Activated B cell treated with CpG ODN at 0.5 μM for 24 hours (primary cell): ENCODE measurements at regions not wholly inside any gene's neighbourhood (a gene's known extent, or its start where the extent isn't known, plus 50 kb on each side); places are given as distances from the start of the nearest gene placed in this dataset.

Experiments
- ATAC-seq: fragments of 200-7000 bp; cut with Tn5 transposase; one replicate; pipeline ENCODE4 v1.10.0; 2021; ENCODE audit warnings: low read depth, mild to moderate bottlenecking, moderate library complexity
- CTCF ChIA-PET: fragments of 350-600 bp; sonication (Branson Sonifier 250); formaldehyde crosslinking; loops from one replicate; lab custom pipeline; 2021; ENCODE audit warnings: antibody characterized with exemption; lab: Charles Lee
- POLR2A ChIA-PET: fragments of 350-600 bp; sonication (Branson Sonifier 250); formaldehyde crosslinking; loops from one replicate; lab custom pipeline; 2021; ENCODE audit warnings: antibody characterized with exemption; lab: Charles Lee
- DNase-seq: peaks from one replicate; pipeline ENCODE4 v3.0.0; 2022
- H3K27ac Mint-ChIP-seq: one replicate; pipeline ENCODE4 v1.8.0; 2020; ENCODE audit warnings: mixed read lengths
- H3K27me3 Mint-ChIP-seq: one replicate; pipeline ENCODE4 v1.8.0; 2021; ENCODE audit warnings: mixed read lengths
- H3K36me3 Mint-ChIP-seq: one replicate; pipeline ENCODE4 v1.8.0; 2021; ENCODE audit warnings: low read depth, mixed read lengths
- H3K4me1 Mint-ChIP-seq: one replicate; pipeline ENCODE4 v1.8.0; 2021; ENCODE audit warnings: mixed read lengths
- H3K4me3 Mint-ChIP-seq: one replicate; pipeline ENCODE4 v1.8.0; 2020; ENCODE audit warnings: mild to moderate bottlenecking, mixed read lengths
- H3K9me3 Mint-ChIP-seq: one replicate; pipeline ENCODE4 v1.8.0; 2020; ENCODE audit warnings: mixed read lengths
- intact Hi-C: fragments of 100-400 bp; cut with micrococcal nuclease; formaldehyde crosslinking; loops from one replicate; pipeline ENCODE4 v1.15.1; 2024
- TF ChIP-seq, protein P1 (sequence below): fragments of 200-600 bp; IDR thresholded peaks from one replicate; pipeline ENCODE4 v1.8.0; 2022; ENCODE audit warnings: antibody characterized with exemption, mild to moderate bottlenecking

DNA sequence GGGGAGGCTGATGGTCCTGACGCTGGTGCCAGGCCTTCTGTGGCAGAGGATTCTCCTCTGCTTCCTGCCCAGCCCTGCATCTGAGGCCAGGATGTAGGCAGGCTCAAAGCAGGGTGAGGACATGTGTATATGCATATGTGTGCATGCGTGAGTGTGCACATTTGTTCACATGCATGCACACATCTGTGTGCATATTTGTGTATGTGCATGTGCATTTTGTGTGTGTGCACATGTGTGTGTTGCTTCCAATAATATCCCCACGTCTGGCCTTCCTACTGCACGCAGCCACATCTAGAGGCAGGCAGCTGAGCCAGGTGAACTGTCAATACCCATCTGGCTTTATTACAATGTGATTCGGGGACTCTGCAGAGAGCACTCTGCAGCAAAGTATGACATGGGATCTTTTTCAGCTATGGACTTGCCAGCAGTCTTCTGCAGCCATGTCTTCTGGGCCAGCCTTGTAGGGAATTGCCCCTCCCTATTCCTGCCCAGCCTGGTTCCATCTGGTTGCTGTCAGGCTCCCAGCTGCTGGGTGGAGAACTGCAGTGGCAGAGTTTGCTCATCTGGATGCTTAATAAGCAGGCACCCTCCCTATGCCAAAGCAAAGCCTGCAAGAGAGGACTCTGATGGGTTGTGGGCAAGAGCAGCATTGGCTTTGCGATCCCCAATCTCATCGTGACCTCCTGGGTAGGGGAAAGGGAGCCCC lies 140.7 kb downstream of the PFKFB3 start:
- TF ChIP-seq, protein P1, sequence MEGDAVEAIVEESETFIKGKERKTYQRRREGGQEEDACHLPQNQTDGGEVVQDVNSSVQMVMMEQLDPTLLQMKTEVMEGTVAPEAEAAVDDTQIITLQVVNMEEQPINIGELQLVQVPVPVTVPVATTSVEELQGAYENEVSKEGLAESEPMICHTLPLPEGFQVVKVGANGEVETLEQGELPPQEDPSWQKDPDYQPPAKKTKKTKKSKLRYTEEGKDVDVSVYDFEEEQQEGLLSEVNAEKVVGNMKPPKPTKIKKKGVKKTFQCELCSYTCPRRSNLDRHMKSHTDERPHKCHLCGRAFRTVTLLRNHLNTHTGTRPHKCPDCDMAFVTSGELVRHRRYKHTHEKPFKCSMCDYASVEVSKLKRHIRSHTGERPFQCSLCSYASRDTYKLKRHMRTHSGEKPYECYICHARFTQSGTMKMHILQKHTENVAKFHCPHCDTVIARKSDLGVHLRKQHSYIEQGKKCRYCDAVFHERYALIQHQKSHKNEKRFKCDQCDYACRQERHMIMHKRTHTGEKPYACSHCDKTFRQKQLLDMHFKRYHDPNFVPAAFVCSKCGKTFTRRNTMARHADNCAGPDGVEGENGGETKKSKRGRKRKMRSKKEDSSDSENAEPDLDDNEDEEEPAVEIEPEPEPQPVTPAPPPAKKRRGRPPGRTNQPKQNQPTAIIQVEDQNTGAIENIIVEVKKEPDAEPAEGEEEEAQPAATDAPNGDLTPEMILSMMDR = no peak
- ATAC-seq (no peak), DNase-seq (no peak)
- no peaks in the 10 kb centered on the region for H3K36me3 Mint-ChIP-seq
- ChIA-PET POLR2A (interaction anchor here (0.7 kb wide), 1 partner anchor 38 kb away, joined by 4 read pairs; no protein-coding TSS in a partner anchor), CTCF (interaction anchor here (1.7 kb wide), 1 partner anchor 141 kb away, joined by 5 read pairs; no protein-coding TSS in a partner anchor)
- intact Hi-C loops = no loop called here
- no peaks in the 10 kb centered on the region for H3K27me3 Mint-ChIP-seq
- no peak overlapping the region for H3K27ac Mint-ChIP-seq
- H3K9me3 Mint-ChIP-seq = no peaks in the 10 kb centered on the region
- no peak overlapping the region for H3K4me3 Mint-ChIP-seq
- peaks cover 30% of the 10 kb centered on the region for H3K4me1 Mint-ChIP-seq

DNA sequence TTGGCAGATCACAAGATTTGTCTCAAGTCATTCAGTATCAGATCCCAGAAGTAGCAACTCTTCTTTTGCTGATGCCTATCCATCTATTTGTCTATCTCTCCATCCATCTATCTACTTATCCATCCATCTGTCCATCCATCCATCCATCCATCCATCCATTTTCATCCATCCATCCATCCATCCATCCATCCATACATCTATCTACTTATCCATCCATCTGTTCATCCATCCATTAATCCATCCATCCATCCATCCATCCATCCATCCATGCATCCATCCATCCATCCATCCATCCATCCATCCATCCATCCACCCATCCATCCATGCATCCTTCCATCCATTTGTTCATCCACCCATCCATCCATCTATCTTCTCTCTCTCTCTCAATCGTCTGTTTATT lies 142.7 kb downstream of the PFKFB3 start:
- TF ChIP-seq, protein P1 = no peak
- DNase-seq (no peak), ATAC-seq (no peak)
- ChIA-PET POLR2A (interaction anchor here (1.1 to 5.7 kb wide), 2 partner anchors 40 to 45 kb away, joined by 4 to 129 read pairs; no protein-coding TSS in a partner anchor), CTCF (interaction anchor here (1.5 kb wide), 1 partner anchor 50 kb away, joined by 4 read pairs; no protein-coding TSS in a partner anchor)
- H3K9me3 Mint-ChIP-seq = no peaks in the 10 kb centered on the region
- H3K36me3 Mint-ChIP-seq = no peaks in the 10 kb centered on the region
- no peaks in the 10 kb centered on the region for H3K27me3 Mint-ChIP-seq
- H3K27ac Mint-ChIP-seq = peak overlapping the region; percentile 14
- peaks cover 50% of the 10 kb centered on the region for H3K4me1 Mint-ChIP-seq
- no peak overlapping the region for H3K4me3 Mint-ChIP-seq
- intact Hi-C loops = no loop called here

GRCh38 chr10:6346631-6347030 lies 143.9 kb downstream of the PFKFB3 start:
- CTCF ChIA-PET = interaction anchor here (1.2 to 6.6 kb wide), 6 partner anchors 16 to 145 kb away, joined by 4 to 90 read pairs (median 7); partner anchors contain the start of gene PFKFB3

DNA sequence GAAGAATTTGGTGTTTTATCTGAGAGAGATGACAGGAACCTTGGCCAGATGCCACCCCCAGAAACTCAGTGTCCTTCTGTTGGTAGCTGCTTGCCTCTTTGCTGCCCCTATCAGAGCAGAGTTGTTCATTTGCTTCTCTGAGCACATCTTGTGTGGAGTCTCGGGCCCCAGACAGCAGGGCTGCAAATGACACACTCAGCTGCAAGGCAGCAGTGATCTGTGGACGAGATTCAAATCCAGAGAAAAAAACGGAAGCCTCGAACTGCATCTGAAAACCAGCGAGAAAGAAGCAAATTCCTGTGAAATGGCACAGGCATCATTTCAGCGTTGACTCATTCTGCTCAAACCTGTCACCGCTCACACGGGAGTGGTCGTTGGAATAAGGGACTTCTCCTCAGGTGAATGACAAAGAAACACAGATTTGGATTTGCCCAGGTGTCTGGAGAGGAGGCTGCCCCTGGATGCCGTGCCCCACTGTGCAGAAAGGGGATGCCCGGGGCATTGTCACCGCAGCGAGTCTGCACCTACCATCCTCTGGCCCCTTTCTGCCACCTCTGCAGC lies 144.7 kb downstream of the PFKFB3 start:
- ATAC-seq (peak; percentile 63), DNase-seq (peak; percentile 60)
- peaks cover 57% of the 10 kb centered on the region for H3K4me1 Mint-ChIP-seq
- H3K9me3 Mint-ChIP-seq = no peaks in the 10 kb centered on the region
- TF ChIP-seq, protein P1 = no peak
- CTCF ChIA-PET = interaction anchor here (1.0 to 6.6 kb wide), 13 partner anchors 17 to 197 kb away, joined by 3 to 90 read pairs (median 5); partner anchors contain the start of gene PFKFB3
- no peaks in the 10 kb centered on the region for H3K27me3 Mint-ChIP-seq
- intact Hi-C loops = loop anchor here (2.0 kb wide), 1 partner anchor 19 kb away; no protein-coding TSS in a partner anchor
- H3K36me3 Mint-ChIP-seq = no peaks in the 10 kb centered on the region
- H3K4me3 Mint-ChIP-seq = peak overlapping the region; percentile 80
- H3K27ac Mint-ChIP-seq = peak overlapping the region; percentile 97
- POLR2A ChIA-PET = interaction anchor here (0.6 to 6.3 kb wide), 41 partner anchors 12 to 1125 kb away, joined by 3 to 129 read pairs (median 5); partner anchors contain the start of genes FBH1 and PFKFB3

More at GRCh38 chr10:6346631-6347030, 143.9 kb downstream of the PFKFB3 start:
- H3K4me1 Mint-ChIP-seq = peaks cover 57% of the 10 kb centered on the region
- POLR2A ChIA-PET = interaction anchor here (0.6 to 6.3 kb wide), 18 partner anchors 16 to 582 kb away, joined by 3 to 129 read pairs (median 20); partner anchors contain the start of gene PFKFB3
- intact Hi-C loops = loop anchor here (2.0 kb wide), 1 partner anchor 18 kb away; no protein-coding TSS in a partner anchor
- H3K9me3 Mint-ChIP-seq = no peaks in the 10 kb centered on the region
- no peaks in the 10 kb centered on the region for H3K27me3 Mint-ChIP-seq
- H3K4me3 Mint-ChIP-seq = no peak overlapping the region
- peak overlapping the region; percentile 97 for H3K27ac Mint-ChIP-seq
- H3K36me3 Mint-ChIP-seq = no peaks in the 10 kb centered on the region
- ATAC-seq (no peak), DNase-seq (no peak)
- TF ChIP-seq, protein P1 = no peak
